HG02610 (cell line): ENCODE measurements at regions not wholly inside any gene's neighbourhood (a gene's known extent, or its start where the extent isn't known, plus 50 kb on each side); places are given as distances from the start of the nearest gene placed in this dataset.

Experiments
- ATAC-seq: cut with Tn5 transposase; IDR thresholded peaks from one replicate; pipeline ENCODE4 v1.9.1; 2021; ENCODE audit warnings: mild to moderate bottlenecking, moderate library complexity; ENCODE audit not compliant: unreplicated experiment

GRCh38 chr6:140043762-140044378 lies 669.4 kb upstream of the CITED2 start:
- ATAC-seq = no peak

GRCh38 chr6:140043357-140043756 lies 668.9 kb upstream of the CITED2 start:
- no peak for ATAC-seq

GRCh38 chr6:140041571-140042332 lies 667.3 kb upstream of the CITED2 start:
- no peak for ATAC-seq

DNA sequence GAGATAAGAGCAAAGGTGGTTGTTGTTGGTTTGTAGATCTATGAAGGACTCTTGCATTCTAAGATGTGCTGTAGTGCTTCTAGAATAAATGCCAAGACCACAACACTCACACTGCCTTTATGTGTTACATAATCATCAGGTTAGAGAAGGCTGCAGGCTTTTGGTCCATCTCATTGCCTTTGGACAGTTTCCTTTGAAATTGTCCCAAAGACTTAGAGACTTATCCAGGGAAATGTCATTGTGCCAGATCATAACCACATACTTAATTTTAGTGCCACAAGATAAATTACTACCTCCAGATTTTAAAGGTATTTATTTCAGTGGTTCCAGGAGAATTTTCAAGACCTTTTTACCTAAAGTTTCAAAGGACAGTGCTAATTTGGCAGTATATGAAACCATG lies 666.6 kb upstream of the CITED2 start:
- no peak for ATAC-seq

DNA sequence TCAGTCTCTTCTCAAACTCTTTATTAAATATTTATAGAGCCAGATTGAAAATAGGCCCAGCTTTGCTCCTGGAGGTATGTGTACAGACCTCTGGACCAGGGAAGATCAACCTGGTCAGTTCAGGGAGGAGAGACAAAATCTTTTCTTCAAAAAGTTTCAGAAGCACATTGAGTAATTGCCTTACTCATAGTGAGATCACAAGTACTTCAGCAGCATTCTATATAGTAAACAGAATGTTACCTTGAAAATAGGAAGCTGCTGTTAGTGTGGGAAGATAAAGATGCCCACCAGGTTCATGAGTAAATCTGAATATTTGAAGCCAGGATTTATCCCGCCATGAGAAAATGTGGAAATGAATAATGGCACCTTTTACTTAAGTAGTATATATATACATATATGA lies 665.9 kb upstream of the CITED2 start:
- no peak for ATAC-seq

DNA sequence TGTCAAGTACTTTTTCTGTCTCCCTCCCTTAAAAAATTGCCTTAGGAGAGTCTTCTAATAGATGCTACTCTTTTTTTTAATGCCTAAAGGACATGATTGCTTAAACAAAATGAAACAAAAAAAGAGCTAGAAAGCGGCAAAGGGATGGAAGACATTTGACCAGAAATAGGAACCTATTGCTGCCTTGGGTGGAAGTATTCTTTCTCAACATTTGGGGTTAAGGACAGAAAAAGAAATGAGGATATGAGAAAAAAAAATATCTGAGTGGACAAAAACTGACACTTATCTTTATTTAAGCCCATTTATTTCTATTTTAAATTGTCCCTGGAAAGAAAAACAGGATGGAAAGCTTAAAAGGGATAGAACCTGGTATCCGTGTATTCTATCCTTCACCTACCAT lies 664.9 kb upstream of the CITED2 start:
- ATAC-seq = no peak

GRCh38 chr6:140036196-140036595 lies 661.7 kb upstream of the CITED2 start:
- no peak for ATAC-seq

- no peak for ATAC-seq
Measured at GRCh38 chr6:140032189-140032588, 657.7 kb upstream of the CITED2 start.

- ATAC-seq = no peak
Measured at GRCh38 chr6:140029551-140029950, 655.1 kb upstream of the CITED2 start.

GRCh38 chr6:140027219-140027618 lies 652.8 kb upstream of the CITED2 start:
- ATAC-seq = no peak

DNA sequence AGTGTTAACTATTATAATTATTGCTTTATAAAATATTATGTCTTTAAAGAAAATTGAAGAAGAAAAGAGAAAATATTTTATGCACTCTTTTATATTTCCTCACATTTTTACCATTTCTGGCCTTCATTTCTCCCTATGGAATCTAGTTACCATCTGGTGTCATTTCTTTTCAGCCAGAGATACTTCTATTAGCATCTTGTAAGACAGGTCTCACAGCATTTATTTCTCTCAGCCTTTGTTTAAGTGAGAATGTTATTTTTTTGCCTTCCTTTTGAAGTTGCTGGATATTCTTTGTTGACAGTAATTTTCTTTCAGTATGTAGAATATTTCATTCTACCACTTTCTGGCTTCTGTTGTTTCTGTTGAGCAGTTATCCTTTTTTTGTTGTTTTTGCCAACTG lies 652.1 kb upstream of the CITED2 start:
- no peak for ATAC-seq

- ATAC-seq = no peak
Measured at GRCh38 chr6:140025171-140025570, 650.7 kb upstream of the CITED2 start.

DNA sequence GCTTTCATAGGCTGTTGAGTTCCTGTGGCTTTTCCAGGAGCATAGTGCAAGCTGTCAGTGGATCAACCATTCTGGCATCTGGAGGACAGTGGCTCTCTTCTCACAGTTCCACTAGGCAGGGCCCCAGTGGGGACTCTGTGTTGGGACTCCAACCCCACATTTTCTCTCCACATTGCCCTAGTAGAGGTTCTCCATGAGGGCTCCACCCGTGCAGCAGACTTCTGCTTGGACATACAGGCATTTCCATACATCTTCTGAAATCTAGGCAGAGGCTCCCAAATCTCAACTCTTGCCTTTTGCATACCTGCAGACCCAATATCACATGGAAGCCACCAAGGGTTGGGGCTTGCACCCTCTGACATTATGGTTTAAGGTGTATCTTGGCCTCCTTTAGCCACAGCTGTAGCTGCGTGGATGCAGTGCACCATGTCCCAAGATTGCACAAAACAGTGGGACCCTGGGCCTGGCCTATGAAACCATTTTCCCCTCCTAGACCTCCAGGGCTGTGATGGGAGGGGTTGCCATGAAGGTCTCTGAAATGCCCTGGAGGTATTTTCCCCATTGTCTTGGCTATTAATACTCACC lies 645.9 kb upstream of the CITED2 start:
- ATAC-seq = no peak

DNA sequence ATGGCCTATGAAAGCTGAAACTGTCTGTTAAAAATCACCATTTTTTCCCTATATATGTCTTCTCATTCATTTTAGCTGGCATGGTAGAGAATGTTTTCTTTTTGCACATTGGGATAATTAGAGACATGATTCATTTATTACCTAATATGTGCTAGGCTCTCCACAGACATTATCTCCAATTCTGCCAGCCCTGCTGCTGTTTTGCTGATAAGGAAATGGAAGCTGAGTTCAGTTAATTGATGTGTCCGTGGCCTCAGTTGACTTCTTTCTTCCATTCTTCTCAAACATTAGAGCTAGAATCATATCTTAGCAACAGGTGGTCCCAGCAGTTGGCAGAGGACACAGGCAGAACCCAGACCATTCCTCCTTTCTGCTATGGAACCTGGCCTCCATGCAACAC lies 644.1 kb upstream of the CITED2 start:
- ATAC-seq = no peak

DNA sequence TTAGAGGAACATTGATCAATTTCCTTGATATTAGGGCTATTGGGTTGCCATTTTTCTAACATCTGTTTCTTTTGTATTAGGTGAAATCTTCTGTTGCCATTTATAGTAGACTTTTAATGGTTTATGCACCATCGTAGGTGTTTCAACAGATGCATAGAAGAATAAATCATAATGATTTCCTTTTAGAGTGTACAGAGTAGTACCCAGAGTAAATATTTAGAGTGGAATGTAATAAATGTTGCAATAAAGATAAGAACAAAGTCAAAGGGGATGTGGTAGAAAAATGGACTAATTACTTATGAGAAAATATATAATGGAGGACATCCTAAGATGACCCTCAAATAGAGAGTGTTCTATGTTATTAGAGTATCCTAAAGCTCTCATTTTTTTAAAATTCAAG lies 643.0 kb upstream of the CITED2 start:
- ATAC-seq = no peak

DNA sequence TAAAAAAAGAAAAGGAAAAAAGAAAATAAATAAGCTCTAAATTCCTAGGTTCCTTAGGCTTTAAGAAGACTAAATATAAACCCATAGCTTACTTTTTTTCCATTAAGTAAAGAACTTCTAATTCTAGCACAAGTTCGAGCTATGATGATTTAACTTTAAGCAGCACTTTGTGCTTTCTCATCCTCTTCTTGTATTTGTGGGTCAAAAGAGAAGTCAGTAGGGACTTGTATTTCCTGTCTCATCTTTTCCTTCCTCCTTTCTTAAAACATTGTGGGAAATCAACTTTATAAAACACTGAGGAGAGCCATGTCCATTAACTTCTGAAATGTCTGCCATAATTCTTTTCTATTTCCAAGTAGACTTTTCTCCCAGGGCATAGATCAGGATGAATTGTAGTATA lies 637.7 kb upstream of the CITED2 start:
- no peak for ATAC-seq

GRCh38 chr6:140011537-140011936 lies 637.1 kb upstream of the CITED2 start:
- no peak for ATAC-seq

GRCh38 chr6:140009286-140009685 lies 634.8 kb upstream of the CITED2 start:
- no peak for ATAC-seq

DNA sequence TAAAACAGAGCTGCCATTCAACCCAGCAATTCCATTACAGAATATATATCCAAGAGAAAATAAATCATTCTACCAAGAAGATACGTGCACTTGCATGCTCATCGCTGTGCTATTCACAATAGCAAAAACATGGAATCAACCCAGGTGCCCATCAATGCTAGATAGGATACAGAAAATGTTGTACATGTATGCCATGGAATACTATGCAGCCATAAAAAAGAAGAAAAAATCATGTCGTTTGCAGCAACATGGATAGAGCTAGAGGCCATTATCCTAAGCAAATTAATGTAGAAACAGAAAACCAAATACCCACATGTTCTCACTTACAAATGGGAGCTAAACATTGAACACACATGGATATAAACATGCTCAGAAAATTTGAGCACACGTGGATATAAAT lies 633.1 kb upstream of the CITED2 start:
- no peak for ATAC-seq

DNA sequence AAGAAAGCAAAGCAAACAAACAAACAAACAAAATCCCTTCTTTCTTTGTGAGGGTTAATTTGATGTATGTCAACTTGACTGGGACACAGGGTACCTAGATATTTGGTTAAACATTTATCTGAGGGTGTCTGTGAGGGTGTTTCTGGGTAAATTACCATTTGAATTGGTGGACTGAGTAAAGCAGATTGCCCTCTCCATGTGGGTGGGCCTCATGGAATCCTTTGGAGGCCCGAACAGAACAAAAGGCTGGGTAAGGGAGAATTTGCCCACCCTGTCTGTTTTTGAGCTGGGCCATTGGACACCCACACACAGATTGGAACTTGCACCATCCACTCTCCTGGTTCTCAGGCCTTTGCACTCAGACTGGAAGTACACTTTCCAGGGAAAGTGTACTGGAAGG lies 628.8 kb upstream of the CITED2 start:
- ATAC-seq = no peak

DNA sequence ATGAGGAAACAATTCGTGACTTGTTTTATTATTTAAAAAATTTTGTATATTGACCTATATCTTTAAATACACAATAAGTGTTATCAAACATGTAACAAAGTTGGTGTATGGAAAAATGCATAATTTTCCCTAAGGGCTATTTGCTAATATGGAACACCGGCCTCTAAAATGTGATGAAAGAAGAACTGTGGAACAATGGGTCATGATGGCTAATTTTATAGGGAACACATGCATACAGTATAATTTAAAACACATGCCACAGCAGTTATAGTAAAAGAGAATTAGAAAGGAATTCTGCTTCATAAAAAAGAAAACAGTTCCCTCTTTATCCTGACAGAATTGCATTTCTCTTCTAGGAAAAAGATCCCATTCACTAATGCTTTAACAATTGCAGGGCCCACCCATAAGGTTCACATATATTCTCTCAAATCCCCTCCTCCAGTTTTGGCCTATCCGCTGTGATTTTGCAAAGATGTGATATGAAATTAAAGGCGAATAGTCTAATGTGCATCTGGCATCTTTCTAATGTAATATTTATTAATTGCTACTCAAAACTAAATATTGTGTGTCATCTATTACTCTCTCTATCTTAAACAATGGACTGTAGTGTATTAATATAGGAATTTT lies 628.1 kb upstream of the CITED2 start:
- no peak for ATAC-seq

DNA sequence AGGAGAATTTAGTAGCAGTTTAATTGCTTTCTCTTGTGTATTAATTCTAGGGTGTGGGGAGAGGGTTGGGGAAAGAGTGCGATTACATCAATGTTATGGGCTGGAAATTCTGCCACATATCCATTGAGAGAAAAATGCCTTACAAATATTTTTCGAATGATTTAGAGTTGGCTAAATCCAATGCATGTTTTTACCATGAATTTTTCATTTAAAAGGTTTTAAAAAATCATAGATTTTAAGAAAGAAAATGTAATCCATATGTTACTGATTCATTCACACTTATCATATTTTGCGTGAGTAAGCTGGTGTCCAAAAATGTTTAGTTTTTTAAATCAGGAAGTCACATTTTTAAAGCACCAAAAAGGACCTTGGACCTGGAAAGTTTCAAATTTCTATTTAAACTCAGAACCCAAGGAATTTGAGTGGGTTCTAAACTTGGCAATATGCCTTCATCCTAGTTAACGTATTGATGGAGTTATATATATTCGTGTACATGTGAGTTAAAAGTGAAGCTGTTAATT lies 627.4 kb upstream of the CITED2 start:
- ATAC-seq = no peak
